Stimulated activated CD4-positive, alpha-beta T cell treated with anti-CD3 and anti-CD28 coated beads, Interleukin-12 subunit alpha, Interleukin-12 subunit beta, amount 100 ng/mL, for 4 hours (primary cell): ENCODE measurements at regions not wholly inside any gene's neighbourhood (a gene's known extent, or its start where the extent isn't known, plus 50 kb on each side); places are given as distances from the start of the nearest gene placed in this dataset.
"Not testable (repeated sequence)": the region's sequence is repeated elsewhere in the genome, so short reads cannot be mapped to it uniquely, and the experiment has no call there.

Experiments
- DNase-seq: peaks from one replicate; pipeline ENCODE4 v3.0.0-alpha.2; 2020

DNA sequence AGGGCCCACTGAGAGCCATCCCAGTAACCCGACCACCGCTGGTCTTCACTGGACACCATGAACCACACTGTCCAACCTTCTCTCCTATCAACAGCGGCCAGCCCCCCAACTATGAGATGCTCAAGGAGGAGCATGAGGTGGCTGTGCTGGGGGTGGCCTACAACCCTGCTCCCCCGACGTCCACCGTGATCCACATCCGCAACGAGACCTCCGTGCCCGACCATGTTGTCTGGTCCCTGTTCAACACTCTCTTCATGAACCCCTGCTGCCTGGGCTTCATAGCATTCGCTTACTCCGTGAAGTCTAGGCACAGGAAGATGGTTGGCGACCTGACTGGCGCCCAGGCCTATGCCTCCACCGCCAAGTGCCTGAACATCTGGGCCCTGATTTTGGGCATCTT is 423.8 kb upstream of the EPHA5 start:
- no peak for DNase-seq

DNA sequence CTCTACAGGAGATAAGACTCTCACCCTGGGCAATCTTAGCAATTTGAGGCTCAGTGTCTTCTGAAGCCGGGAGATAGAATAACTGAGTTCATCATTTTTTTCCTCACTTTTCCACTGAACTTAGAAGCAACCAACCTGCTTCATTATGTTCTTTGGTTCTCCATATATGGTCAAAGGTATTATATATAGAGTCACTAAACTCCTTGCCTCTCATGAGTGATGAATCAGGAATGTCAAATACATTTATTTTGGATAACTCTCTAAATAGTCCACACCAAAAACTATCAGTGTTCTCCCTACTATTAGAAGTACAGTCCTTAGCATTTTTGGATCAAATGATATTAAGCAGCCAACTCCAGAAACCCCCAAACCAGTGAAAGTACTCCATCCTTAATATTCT is 421.5 kb upstream of the EPHA5 start:
- DNase-seq: no peak

DNA sequence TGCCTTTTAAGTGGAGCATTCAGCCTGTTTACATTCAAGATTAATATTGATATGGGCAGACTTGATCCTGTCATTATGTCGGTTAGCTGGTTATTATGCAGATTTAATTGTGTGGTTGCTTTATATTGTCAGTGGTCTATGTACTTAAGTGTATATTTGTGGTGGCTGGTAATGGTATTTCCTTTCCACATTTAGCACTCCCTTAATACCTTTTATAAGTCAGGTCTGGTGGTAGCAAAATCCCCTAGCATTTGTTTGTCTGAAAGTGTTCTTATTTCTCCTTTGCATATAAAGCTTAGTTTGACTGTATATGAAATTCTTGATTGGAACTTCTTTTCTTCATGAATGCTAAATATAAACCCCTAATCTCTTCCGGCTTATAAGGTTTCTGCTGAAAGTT is 403.7 kb upstream of the EPHA5 start:
- no peak for DNase-seq

DNA sequence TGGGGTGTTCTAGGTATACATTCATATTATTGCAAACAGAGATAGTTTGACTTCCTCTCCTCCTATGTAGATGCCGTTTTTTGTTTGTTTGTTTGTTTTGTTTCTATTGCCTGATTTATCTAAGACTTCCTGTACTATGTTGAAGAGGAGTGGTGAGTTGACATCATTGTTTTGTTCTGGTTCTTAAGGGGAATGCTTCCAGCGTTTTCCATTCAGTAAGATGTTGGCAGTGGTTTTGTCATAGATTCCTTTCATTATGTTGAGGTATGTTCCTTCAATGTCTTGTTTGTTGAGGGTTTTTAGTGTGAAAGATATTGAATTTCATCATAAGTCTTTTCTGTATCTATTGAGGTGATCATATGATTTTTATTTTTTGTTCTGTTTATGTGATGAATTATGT is 401.6 kb upstream of the EPHA5 start:
- no peak for DNase-seq

DNA sequence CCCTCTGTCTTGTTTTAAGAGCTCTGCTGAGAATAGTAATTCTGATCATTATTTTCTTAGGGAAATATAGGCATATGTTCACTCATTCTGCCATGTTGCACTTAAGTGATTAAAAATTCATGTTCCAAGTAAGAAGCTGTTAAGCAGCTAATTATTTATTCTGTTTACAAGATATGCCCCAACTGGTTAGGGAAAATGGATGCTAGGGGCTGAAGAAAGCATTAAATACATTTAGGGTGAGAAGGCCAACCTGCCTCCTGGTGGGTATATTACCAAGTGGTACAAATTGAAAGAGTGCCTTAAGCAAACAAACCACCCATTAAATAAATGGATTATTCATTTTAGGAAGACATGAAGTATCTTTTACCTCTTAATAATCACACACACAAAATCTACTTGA is 392.6 kb upstream of the EPHA5 start:
- DNase-seq: no peak

DNA sequence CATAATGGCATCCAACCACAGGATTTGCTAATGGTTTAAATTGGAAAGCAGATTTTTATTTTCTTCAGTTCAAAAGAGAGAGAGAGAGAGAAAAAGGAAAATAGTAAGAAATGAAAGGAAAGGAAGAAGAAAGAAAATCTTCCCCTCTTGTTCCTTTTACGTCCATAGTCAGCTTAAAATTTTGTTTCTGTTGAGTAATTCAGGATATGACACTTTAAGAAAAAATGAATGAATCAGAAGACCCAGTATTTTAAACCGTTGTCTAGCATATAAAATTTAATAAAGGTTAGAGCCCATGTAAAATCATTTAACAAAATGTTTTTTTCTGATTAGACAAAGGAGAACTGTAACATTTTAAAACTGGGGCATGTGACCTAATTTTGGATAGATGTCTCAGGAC is 391.8 kb upstream of the EPHA5 start:
- no peak for DNase-seq

DNA sequence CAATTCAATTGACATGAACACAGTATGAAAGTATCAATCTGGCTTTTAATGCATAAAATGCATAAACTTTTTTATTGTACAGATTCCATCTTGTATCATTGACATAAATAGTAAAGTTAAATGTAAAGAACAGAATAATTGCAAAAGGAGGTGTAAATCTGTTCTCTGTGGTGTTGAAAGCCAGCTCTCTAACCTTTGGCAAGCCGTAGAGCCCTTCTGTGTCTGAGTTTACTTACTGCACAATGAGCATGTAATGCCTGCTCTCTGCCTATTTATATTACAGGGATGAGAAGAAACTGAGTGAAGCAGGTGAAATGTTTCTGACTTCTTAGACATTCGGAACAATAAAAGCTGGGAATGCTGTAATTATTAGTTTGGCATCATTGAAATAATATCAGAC is 389.3 kb upstream of the EPHA5 start:
- DNase-seq: no peak

DNA sequence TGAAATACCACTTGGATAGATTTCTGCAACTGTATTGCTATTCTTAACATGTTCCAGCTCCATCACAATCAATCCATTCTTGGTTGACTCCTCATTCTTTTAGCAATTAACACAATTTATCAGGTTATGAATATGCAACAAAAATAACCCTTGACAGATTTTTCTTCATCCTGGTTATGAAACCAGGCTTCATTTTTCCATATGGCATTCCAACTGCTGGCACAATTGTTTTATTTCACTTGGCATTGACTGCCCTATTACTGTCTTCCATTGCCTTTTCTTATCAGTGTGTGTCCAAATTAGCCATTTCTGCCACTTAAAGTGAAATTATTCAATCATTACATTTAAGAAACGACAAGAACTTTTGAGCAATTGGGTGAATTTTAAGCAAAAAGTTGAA is 388.8 kb upstream of the EPHA5 start:
- no peak for DNase-seq

DNA sequence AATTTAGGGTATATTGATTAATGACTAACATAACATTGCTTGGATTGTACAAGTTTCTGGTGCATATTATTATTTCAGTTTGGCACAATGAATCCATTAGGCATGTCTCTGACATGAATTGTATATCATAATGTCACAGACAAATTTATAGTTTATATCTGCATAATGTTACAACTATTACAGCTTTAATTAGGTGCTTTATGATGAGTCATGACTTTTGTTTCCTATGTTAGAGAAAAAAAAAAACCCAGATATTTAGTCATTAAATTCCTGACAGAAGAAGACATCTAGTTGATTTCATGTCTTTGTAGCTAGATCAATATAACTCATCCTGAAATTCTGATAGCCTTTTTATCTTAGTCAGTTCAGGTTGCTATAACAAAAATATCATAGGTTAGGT is 385.7 kb upstream of the EPHA5 start:
- no peak for DNase-seq

DNA sequence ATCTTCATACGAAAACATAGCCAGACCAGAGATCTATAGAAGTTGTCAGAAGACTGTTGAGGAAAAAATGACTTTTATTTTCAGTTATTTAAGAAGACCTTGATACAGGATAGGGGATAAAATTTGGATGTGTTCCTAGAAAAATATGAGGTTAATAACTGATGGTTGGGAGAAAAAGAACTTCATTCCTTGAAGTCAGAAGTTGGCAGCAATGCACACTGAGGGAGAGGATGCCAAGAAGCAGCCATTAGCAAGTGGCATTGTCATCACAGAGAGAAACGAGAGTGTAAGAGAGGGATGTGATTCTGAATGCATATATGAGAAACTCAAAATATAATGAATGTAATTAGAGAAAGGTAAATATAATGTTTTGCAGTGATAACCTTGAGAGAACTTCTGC is 382.1 kb upstream of the EPHA5 start:
- no peak for DNase-seq

DNA sequence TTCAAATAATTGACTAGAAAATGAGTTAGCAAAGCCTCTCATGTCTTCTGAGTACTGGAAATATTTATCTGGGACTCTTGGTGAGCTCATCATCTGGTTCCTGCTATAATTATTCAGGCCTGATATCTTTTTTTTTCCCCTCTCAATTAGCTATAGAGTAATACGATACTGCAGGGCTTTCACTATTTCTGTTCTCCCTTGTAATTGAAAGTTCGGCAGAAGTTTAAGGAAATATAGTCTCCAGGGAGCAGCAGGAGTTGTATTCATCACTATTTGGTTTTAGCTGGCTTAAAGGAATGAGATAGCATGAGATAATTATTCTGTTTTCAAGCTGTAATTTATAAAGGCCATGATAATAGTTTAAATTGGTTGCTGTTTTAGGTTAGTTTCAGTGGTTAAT is 378.6 kb upstream of the EPHA5 start:
- DNase-seq: no peak

DNA sequence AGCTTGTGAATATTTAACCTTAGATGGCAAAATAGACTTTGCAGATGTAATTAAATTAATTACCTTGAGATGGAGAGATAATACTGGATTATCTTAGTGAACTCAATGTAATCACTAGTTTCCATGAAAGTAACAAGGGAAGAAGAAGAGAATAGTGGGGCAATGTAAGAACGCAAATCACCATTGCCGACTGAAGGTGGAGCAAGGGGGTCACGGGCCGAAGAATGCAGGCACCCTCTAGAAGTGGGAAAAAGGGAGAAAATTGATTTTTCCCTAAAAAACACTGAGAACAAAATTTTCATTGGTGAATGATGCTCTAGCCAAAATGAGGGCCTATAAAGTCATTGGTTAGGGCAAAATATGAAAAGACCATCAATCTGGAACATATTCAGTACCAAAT is 375.6 kb upstream of the EPHA5 start:
- no peak for DNase-seq

DNA sequence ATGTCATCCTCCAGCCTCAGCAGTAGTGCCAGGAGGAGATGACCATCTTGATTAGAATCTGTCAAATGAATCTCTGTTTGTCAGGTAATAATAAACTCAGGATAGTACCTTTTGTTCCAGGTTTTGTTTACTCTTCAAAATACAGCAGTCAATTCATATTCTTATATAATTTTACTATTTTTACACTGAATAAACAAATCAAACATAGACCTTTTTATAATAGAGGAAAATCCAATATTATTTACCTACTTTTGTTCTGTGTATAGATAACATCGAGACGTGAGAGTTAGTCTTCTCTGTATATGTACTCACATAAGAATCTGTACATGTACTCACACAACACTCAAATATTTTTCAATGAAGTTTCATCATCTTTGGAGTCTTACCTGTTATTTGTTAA is 365.4 kb upstream of the EPHA5 start:
- DNase-seq: no peak

DNA sequence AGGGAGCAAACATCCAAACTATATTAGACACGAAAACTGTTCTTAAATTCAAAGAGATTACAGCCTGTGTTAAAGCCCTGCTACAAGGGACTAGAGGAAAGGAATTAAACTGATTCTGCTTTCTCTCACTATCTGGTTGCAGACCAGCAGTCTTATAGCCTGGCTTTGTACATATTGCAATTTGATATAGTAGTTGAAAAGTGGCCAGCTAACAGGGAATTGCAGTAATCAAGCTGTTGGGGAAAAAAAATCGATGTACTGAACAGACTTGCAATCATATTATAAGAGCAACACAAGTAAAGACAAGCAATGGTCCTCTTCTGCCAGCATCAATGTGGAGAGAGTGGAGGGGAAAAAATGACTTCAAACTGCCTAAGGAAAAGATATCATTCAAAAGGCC is 364.4 kb upstream of the EPHA5 start:
- DNase-seq: no peak

DNA sequence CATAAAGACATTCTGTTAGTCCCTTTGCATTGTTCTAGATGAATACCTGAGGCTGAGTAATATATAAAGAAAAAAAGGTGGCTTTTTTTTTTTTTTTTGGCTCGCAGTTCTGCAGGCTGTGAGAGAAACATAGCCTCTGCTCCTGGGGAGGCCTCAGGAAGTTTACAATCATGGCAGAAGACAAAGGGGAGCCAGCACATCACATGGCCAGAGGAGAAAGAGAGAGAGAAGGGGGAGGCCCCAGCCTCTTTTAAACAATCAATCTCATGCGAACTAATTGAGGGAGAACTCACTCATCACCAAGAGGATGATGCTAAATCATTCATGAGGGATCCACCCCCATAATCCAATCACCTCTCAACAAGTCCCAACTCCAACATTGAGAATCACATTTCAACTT is 364.0 kb upstream of the EPHA5 start:
- no peak for DNase-seq

DNA sequence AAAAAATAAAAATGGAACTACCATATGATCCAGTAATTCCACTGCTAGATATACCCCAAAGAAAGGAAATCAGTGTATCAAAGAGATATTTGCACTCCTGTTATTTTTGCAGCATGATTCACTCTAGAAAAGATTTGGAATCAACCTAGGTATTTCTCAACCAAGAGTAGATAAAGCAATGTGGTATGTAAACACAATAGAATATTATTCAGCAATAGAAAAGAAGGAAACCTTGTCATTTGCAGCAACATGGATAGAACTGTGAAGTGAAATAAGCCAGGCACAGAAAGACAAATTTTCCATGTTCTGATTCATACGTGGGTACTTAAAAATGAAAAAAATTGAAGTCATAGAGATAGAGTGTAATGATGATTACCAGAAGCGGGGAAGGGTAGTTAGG is 362.3 kb upstream of the EPHA5 start:
- no peak for DNase-seq

DNA sequence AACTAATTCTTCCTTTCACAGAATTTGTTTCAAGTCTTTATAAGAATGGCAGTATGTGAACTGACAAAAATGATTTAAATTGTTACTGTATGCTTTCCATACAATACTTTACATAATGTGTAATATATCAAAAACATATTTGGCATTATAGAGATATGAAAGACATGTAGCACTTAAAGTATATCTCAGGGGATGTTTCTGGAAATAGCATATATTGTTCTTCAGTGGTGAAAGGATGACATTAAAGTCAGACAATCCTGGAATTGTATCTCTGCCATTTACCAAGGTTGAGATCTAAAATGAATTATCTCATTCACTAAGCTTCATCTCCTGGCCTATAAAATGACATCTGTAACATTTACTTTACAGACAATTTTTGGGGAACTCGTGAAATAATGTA is 358.4 kb upstream of the EPHA5 start:
- no peak for DNase-seq

DNA sequence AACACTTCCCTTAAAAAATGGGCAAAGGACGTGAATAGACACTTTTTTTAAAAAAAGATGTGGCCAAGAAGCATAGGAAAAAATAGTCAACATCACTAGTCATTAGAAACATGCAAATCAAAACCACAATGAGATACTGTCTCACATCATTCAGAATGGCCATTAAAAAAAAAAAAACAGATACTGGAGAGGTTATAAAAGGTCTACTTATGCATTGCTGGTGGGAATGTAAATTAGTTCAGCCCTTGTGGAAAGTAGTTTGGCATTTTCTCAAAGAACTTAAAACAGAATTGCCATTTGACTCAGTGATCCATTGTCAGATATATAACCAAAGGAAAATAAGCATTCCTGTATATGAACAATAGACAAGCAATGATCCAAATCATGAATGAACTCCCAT is 352.8 kb upstream of the EPHA5 start:
- no peak for DNase-seq

DNA sequence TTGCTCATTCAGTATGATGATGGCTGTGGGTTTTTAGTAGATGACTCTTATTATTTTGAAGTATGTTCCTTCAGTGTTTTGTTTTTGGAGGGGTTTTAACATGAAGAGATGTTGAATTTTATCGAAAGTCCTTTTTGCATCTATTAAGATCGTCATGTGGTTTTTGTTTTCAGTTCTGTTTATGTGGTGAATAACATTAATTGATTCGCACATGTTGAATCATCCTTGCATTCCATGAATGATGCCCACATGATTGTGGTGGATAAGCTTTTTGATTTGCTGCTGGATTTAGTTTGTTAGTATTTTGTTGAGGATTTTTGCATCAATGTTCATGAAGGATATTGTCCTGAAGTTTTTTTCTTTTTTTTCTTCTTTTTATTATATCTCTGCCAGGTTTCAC is 347.4 kb upstream of the EPHA5 start:
- DNase-seq: no peak

DNA sequence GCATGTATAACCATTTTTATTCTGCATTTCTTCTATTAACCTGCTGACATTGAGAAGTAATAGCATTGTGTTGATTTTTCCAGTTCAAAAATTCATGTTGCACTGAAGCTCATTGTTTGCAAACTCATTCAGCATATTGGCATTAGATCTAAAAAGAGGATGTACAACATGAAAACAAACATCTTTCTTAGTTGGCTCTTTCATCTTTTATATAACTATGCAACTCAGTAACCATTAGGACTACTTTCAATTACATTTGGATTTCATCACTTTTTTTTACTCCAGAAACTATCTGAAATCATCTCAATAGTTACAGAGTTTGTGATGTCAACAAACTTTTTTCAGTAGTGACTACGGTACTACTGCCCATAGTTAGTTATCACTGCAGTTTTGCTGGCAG is 346.0 kb upstream of the EPHA5 start:
- DNase-seq: no peak

DNA sequence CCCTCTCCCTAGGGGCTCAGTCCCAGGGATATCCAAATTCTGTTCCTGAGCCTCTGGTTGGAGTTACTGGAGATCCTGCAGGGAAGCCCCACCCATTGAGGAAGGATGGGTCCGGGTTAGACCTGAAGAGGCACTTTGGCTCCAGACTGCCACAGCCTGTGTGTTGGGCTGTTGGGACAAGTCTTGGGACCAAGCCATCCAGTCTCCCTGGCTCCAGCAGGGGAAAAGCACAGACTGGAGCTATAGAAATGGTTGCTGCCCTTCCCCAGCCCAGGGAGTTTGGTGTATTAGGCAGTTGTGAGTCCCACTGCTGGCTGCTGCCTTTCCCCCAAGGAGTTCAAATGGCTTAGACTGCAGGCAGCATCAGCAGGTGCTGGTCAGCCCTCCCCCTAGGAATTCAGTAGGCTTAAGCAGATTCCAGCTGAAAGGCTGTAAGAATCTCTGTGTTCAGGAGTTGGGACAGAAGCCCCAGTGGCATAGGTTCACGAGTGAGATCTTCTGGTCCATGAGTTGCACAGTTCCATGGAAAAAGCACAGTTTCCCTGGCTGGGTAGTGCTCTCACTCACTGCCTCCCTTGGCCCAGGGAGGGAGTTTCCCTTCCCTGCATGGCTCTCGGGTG is 344.0 kb upstream of the EPHA5 start:
- DNase-seq: no peak

DNA sequence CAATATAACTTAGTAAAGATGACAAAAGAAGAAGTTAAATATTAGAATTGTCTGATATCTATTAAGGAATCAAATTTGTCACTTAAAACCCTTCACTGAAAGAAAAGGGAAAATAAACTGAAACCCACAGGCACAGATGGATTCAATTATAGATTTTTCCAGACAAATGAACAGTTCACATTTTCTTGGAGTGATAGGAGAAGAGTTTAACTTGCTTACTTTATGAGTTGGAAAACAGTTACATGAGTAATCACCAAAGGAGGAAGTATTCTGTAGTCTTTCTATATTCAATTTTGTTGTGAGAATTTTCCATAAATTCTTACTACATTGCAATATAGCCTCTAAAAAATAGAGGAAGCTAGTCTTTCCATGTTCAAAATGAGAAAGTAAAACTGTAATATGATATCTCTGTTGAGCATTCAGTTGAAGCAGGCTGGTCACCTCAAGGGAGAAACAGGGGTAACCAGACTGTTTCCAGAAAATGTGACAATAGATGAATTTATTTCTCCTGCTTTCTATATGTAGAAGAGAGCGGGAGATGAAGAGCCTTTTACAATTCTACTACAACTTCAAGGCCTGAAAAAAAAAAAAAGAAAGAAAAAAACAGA is 330.3 kb upstream of the EPHA5 start:
- no peak for DNase-seq

DNA sequence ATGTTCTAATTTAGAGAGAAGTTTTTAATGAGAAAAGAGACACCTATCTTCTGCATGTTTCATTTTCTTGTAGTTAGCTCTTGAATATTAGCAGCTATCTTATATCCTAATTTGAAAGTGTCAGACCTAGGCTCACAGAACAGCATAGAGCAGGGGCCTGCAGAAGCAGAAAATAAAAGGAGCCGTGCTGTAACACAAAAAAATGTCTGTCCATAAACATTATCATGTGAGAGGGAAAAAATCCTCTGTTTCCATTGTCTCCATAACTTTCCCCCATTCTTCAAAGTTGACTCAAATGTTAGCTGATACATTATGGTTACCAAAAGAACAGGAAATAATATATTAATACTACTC is 329.2 kb upstream of the EPHA5 start:
- no peak for DNase-seq

DNA sequence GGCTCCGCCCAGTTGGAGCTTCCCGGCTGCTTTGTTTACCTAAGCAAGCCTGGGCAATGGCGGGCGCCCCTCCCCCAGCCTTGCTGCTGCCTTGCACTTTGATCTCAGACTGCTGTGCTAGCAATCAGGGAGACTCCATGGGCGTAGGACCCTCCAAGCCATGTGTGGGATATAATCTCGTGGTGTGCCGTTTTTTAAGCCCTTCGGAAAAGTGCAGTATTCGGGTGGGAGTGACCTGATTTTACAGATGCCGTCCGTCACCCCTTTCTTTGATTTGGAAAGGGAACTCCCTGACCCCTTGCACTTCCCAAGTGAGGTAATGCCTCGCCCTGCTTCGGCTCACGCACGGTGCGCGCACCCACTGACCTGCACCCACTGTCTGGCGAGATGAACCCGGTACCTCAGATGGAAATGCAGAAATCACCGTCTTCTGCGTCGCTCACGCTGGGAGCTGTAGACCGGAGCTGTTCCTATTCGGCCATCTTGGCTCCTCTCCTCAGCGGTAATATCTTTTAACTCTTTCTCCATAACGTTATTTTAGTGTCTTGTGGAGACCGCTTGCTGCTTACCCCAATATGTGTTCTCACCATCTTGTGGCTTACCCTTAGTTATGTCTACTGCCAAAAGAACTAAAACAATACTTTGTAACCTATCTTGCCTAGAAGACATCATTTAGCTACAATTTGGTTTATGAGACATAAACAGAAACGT is 328.7 kb upstream of the EPHA5 start:
- not testable (repeated sequence) for DNase-seq

DNA sequence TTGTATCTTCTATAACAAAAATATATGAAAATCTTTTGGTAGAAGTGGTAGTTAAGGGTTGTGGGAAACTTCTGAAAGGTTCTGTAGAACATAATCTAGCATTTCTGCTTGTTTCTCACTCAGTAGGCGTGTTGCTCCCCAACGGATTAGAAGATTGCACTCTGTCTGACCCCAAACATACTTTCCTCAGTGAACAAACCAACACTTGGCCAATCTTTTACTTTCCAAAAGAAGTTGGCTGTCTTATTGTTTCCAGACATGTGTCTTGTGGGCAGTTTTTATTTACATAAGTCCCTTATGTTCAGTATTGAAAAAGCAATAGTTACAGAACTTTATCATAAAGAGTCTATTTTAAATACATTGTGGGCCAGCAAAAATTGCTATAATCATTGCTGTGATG is 312.8 kb upstream of the EPHA5 start:
- no peak for DNase-seq
